Liver (tissue), 3 donors: ENCODE measurements at regions not wholly inside any gene's neighbourhood (a gene's known extent, or its start where the extent isn't known, plus 50 kb on each side); places are given as distances from the start of the nearest gene placed in this dataset.

Source experiments
- ATF3 ChIP-seq: IDR thresholded peaks from 2 replicates; pipeline ENCODE4 v1.6.1; 2016; ENCODE audit warnings: antibody characterized with exemption
- CTCF ChIP-seq: fragments of 150-350 bp; IDR thresholded peaks from 2 replicates; pipeline ENCODE4 v1.5.1; 2017; ENCODE audit warnings: improper control_type of control experiment, low read depth, low read length; ENCODE audit not compliant: missing input control
- GABPA ChIP-seq, 2 donors: IDR thresholded peaks in 1 of 2; conservative IDR thresholded peaks in 1 of 2; 2 replicates each; pipeline ENCODE4 v1.6.1; 2016; ENCODE audit warnings: antibody characterized with exemption in 2 of 2, mild to moderate bottlenecking in 1 of 2, moderate library complexity in 1 of 2
- MAX ChIP-seq: IDR thresholded peaks from 2 replicates; pipeline ENCODE4 v1.6.1; 2016; ENCODE audit warnings: antibody characterized with exemption
- REST ChIP-seq: IDR thresholded peaks from 2 replicates; pipeline ENCODE4 v1.6.1; 2016; ENCODE audit warnings: antibody characterized with exemption, mild to moderate bottlenecking
- TAF1 ChIP-seq: conservative IDR thresholded peaks from 2 replicates; pipeline ENCODE4 v1.6.1; 2016; ENCODE audit warnings: antibody characterized with exemption, mild to moderate bottlenecking
- YY1 ChIP-seq: IDR thresholded peaks from 2 replicates; pipeline ENCODE4 v1.6.1; 2016; ENCODE audit warnings: antibody characterized with exemption, mild to moderate bottlenecking
- donor health status: healthy.
- donor health status: healthy.

- TF ChIP-seq CTCF, result peak; percentile 24
- no peak for TF ChIP-seq YY1
- TF ChIP-seq REST, result no peak
- TF ChIP-seq TAF1, result no peak
- no peak for TF ChIP-seq GABPA (IDR thresholded peaks at IDR 0.05 in 1 of 2, conservative IDR thresholded peaks at IDR 0.05 in 1 of 2)
- no peak for TF ChIP-seq MAX
- no peak for TF ChIP-seq ATF3
Measured at GRCh38 chr14:100653409-100653808, 66.2 kb upstream of the BEGAIN start.
